ENCODE measurements at regions not wholly inside any gene's neighbourhood (a gene's known extent, or its start where the extent isn't known, plus 50 kb on each side); places are given as distances from the start of the nearest gene placed in this dataset.

DNA sequence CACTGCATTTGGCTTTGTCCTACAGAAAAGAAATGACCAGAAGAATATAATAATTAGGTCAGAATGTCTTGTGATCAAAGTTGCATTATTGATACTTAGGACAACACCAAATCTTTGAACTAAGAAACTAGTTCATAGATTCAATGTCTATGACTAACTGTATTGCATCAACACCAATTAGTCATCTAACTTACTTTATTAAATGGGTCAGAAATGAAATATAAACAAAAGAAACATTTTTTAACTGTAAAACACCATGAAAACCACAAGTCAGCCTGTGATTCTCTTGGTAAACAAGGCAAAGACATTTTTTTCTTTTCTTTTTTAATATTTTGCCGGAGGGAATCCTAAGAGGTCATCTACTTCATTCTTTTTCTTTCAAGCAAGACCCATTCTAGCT, 114.1 kb upstream of the HDDC2 start (continued):
- TF ChIP-seq PRDM15 (CRISPR knock-in tag; IDR thresholded peaks at IDR 0.05), result no peak
- TF ChIP-seq, protein P1, sequence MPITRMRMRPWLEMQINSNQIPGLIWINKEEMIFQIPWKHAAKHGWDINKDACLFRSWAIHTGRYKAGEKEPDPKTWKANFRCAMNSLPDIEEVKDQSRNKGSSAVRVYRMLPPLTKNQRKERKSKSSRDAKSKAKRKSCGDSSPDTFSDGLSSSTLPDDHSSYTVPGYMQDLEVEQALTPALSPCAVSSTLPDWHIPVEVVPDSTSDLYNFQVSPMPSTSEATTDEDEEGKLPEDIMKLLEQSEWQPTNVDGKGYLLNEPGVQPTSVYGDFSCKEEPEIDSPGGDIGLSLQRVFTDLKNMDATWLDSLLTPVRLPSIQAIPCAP (CRISPR knock-in tag; IDR thresholded peaks at IDR 0.05), result no peak
- TF ChIP-seq E2F5 (CRISPR knock-in tag; IDR thresholded peaks at IDR 0.05), result no peak
- no peak for TF ChIP-seq ZNF396 (CRISPR knock-in tag; IDR thresholded peaks at IDR 0.05; ENCODE audit: borderline replicate concordance)
- TF ChIP-seq NFYB (CRISPR knock-in tag; conservative IDR thresholded peaks at IDR 0.05; ENCODE audit: low read depth), result no peak

DNA sequence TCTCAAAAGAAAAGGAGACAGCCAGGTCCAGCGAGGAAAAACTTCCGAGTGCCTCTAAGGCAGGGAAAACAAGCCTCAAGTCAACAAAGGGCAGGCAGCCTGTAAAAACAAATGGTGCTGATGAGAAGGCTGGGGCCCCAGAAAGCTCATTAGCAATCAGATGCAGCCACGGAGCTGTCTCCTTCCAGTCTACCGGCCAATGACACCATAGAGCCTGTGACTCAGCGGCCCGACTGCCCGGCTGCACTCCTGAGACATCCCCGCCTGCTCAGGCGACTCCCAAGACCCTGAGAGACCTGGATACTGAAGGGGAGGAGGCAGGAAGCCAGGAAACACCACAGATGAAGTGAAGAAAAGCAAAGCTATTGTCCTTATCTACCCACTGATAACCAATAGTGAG, 120.1 kb upstream of the HDDC2 start:
- Mint-ChIP-seq H3K4me3 (peak overlapping the region; percentile 37), H3K9me3 (no peaks in the 10 kb centered on the region; the same call in 1 of the 2 replicates), H3K27me3 (ENCODE audit: low read depth) (no peaks in the 10 kb centered on the region), H3K4me1 (peaks cover 28% of the 10 kb centered on the region), H3K36me3 (no peaks in the 10 kb centered on the region), H3K27ac (peak overlapping the region; percentile 95)
- TF ChIP-seq HMGA2 (CRISPR knock-in tag; IDR thresholded peaks at IDR 0.05) (no peak), RELA (CRISPR knock-in tag; IDR thresholded peaks at IDR 0.05; ENCODE audit: borderline replicate concordance) (no peak), ETV6 (CRISPR knock-in tag; IDR thresholded peaks at IDR 0.05) (no peak), STAT6 (CRISPR knock-in tag; conservative IDR thresholded peaks at IDR 0.05; ENCODE audit: low read depth) (no peak), JUN (CRISPR knock-in tag; IDR thresholded peaks at IDR 0.05) (no peak), AFF4 (CRISPR knock-in tag; IDR thresholded peaks at IDR 0.05; ENCODE audit: borderline replicate concordance) (no peak), ESRRA (CRISPR knock-in tag; IDR thresholded peaks at IDR 0.05; ENCODE audit: borderline replicate concordance) (no peak)
- TF ChIP-seq, protein P2, sequence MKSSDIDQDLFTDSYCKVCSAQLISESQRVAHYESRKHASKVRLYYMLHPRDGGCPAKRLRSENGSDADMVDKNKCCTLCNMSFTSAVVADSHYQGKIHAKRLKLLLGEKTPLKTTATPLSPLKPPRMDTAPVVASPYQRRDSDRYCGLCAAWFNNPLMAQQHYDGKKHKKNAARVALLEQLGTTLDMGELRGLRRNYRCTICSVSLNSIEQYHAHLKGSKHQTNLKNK (CRISPR knock-in tag; IDR thresholded peaks at IDR 0.05), result no peak
- peak; percentile 63 for DNase-seq (ENCODE audit: low spot score)
- ATAC-seq, result peak; percentile 100
- POLR2A ChIA-PET, result no interaction called here
- CTCF ChIA-PET, result no interaction called here

Measured in WTC11 (cell line).